ENCODE measurements at regions not wholly inside any gene's neighbourhood (a gene's known extent, or its start where the extent isn't known, plus 50 kb on each side); places are given as distances from the start of the nearest gene placed in this dataset.

DNA sequence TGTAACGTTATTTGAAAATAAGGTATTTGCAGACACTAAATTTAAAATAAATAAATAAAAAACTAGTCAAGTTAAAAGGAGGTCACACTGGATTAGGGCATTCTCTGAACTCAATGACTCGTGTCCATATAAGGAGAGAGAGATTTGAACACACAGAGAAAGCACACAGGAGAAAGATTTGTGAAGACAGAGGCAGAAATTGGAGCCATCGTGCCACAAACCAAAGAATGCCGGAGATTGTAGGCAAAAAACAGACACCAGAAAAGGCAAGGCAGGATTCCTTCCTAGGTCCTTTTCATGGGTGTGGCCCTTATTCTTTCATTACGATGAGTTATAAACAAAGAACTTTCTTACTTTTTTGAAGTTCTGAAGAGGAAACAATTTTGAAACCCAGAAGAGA, 981.5 kb downstream of the DCDC2C start:
- Histone ChIP-seq H4K20me1 (ENCODE audit: low read depth, low read length) (no peaks in the 10 kb centered on the region), H3K9me3 (ENCODE audit: insufficient read depth, low read length) (no peaks in the 10 kb centered on the region), H3K4me3 (ENCODE audit: insufficient read depth, low read length, poor library complexity, severe bottlenecking) (no peak overlapping the region), H3K4me2 (ENCODE audit: low read depth, low read length, poor library complexity, severe bottlenecking) (no peak overlapping the region), H3K9ac (ENCODE audit: low read length) (no peak overlapping the region), H3K36me3 (ENCODE audit: low read length) (no peaks in the 10 kb centered on the region), H3F3A (ENCODE audit: insufficient read depth) (no peaks in the 10 kb centered on the region), H3K79me2 (ENCODE audit: insufficient read depth, low read length) (no peaks in the 10 kb centered on the region), H3K27ac (ENCODE audit: low read depth, low read length) (no peak overlapping the region), H3K9me2 (replicated peaks; ENCODE audit: insufficient read depth, low read length) (no peaks in the 10 kb centered on the region), H2AFZ (ENCODE audit: low read depth, low read length, severe bottlenecking) (no peak overlapping the region), H3K27me3 (ENCODE audit: low read length) (no peaks in the 10 kb centered on the region)
- no peak for TF ChIP-seq EZH2phosphoT487 (conservative IDR thresholded peaks at IDR 0.05; ENCODE audit: low read length)

DNA sequence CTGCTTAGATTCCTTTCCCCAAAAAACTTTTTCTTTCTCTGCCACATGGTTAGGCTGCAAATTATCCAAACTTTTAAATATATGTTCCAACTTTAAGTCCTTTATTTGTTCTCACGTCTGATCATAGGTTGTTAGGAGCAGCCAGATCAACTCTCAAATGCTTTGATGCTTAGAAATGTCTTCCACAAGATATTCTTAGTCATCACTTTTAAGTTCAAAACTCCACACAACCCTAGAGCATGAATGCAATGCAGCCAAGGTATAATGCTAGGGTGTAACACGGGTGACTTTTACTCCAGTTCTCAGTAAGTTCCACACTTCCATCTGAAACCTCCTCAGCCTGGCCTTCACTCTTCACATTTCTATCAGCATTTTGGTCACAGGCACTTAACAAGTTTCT, 987.5 kb downstream of the DCDC2C start:
- H3K79me2 ChIP-seq (ENCODE audit: insufficient read depth, low read length) = no peaks in the 10 kb centered on the region
- H3K36me3 ChIP-seq (ENCODE audit: low read length) = no peaks in the 10 kb centered on the region
- no peak overlapping the region for H3K4me2 ChIP-seq (ENCODE audit: low read depth, low read length, poor library complexity, severe bottlenecking)
- no peaks in the 10 kb centered on the region for H3F3A ChIP-seq (ENCODE audit: insufficient read depth)
- no peak overlapping the region for H3K4me3 ChIP-seq (ENCODE audit: insufficient read depth, low read length, poor library complexity, severe bottlenecking)
- no peak overlapping the region for H3K9ac ChIP-seq (ENCODE audit: low read length)
- H4K20me1 ChIP-seq (ENCODE audit: low read depth, low read length) = no peaks in the 10 kb centered on the region
- TF ChIP-seq, protein P1, sequence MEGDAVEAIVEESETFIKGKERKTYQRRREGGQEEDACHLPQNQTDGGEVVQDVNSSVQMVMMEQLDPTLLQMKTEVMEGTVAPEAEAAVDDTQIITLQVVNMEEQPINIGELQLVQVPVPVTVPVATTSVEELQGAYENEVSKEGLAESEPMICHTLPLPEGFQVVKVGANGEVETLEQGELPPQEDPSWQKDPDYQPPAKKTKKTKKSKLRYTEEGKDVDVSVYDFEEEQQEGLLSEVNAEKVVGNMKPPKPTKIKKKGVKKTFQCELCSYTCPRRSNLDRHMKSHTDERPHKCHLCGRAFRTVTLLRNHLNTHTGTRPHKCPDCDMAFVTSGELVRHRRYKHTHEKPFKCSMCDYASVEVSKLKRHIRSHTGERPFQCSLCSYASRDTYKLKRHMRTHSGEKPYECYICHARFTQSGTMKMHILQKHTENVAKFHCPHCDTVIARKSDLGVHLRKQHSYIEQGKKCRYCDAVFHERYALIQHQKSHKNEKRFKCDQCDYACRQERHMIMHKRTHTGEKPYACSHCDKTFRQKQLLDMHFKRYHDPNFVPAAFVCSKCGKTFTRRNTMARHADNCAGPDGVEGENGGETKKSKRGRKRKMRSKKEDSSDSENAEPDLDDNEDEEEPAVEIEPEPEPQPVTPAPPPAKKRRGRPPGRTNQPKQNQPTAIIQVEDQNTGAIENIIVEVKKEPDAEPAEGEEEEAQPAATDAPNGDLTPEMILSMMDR (IDR thresholded peaks at IDR 0.05; ENCODE audit: insufficient read depth, low read length, poor library complexity, severe bottlenecking) = no peak
- no peak for TF ChIP-seq EZH2phosphoT487 (conservative IDR thresholded peaks at IDR 0.05; ENCODE audit: low read length)
- no peak overlapping the region for H2AFZ ChIP-seq (ENCODE audit: low read depth, low read length, severe bottlenecking)
- H3K9me3 ChIP-seq (ENCODE audit: insufficient read depth, low read length) = no peaks in the 10 kb centered on the region
- H3K27ac ChIP-seq (ENCODE audit: low read depth, low read length) = no peak overlapping the region
- no peaks in the 10 kb centered on the region for H3K9me2 ChIP-seq (replicated peaks; ENCODE audit: insufficient read depth, low read length)
- H3K27me3 ChIP-seq (ENCODE audit: low read length) = no peaks in the 10 kb centered on the region

DNA sequence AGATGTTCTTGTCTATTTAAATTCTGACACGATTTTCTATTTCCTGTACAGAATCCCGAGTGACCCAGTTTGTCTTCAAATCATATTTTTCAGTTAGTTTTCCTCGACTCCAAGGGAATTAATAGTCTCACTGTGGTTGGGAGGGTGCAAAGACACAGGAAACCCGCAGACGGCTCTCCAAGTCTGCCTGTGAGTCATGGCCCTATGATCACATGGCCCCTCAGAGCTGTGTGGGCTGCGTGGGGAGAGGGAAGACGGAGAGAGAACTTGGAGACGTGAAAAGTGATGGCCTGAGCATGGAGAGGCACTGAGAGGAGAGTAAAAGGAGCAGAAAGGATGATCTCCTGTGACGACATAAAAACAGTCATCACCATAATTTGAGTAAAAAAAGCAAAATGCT, 989.9 kb downstream of the DCDC2C start:
- Histone ChIP-seq H3F3A (ENCODE audit: insufficient read depth) (no peaks in the 10 kb centered on the region), H4K20me1 (ENCODE audit: low read depth, low read length) (no peaks in the 10 kb centered on the region), H3K79me2 (ENCODE audit: insufficient read depth, low read length) (no peaks in the 10 kb centered on the region), H3K4me2 (ENCODE audit: low read depth, low read length, poor library complexity, severe bottlenecking) (no peak overlapping the region), H3K27ac (ENCODE audit: low read depth, low read length) (no peak overlapping the region), H3K36me3 (ENCODE audit: low read length) (no peaks in the 10 kb centered on the region), H3K9me3 (ENCODE audit: insufficient read depth, low read length) (no peaks in the 10 kb centered on the region), H3K9ac (ENCODE audit: low read length) (no peak overlapping the region), H3K9me2 (replicated peaks; ENCODE audit: insufficient read depth, low read length) (no peaks in the 10 kb centered on the region), H3K4me3 (ENCODE audit: insufficient read depth, low read length, poor library complexity, severe bottlenecking) (no peak overlapping the region), H2AFZ (ENCODE audit: low read depth, low read length, severe bottlenecking) (no peak overlapping the region), H3K27me3 (ENCODE audit: low read length) (no peaks in the 10 kb centered on the region)
- TF ChIP-seq, protein P1 (IDR thresholded peaks at IDR 0.05; ENCODE audit: insufficient read depth, low read length, poor library complexity, severe bottlenecking) = no peak

DNA sequence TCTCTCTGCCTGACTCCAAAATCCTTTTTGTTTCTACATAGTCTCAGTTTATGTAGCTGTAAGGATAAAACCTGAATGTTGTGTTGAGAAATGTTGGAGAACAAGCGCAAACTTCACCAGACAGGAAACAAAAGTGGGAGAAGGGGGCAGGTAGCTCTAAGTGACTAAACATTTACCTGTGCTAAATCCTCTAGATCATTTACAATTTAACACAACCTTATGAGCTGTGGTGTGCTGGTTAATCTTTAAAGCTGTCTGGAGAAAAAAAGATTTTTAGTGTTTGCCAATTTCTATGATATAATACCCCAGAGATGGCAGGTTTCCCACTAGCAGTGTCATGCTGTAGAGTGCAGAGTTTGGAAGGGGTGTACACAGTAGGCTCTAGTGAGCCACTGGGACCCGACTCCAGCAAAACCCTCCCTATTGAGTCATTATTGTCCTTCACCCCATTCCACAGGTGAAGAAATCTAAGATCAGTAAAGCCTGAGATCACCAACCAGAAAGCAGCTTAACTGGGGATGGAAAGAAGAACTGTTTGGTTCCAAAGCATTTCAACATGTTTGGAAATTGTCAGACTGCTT, 992.0 kb downstream of the DCDC2C start:
- Histone ChIP-seq H3K9me2 (replicated peaks; ENCODE audit: insufficient read depth, low read length) (no peaks in the 10 kb centered on the region), H3K79me2 (ENCODE audit: insufficient read depth, low read length) (no peaks in the 10 kb centered on the region), H3K27ac (ENCODE audit: low read depth, low read length) (no peak overlapping the region), H2AFZ (ENCODE audit: low read depth, low read length, severe bottlenecking) (no peak overlapping the region), H3K9me3 (ENCODE audit: insufficient read depth, low read length) (no peaks in the 10 kb centered on the region), H3K36me3 (ENCODE audit: low read length) (no peaks in the 10 kb centered on the region), H3K4me2 (ENCODE audit: low read depth, low read length, poor library complexity, severe bottlenecking) (no peak overlapping the region), H3F3A (ENCODE audit: insufficient read depth) (no peaks in the 10 kb centered on the region), H4K20me1 (ENCODE audit: low read depth, low read length) (no peaks in the 10 kb centered on the region), H3K4me3 (ENCODE audit: insufficient read depth, low read length, poor library complexity, severe bottlenecking) (no peak overlapping the region), H3K9ac (ENCODE audit: low read length) (no peak overlapping the region), H3K27me3 (ENCODE audit: low read length) (no peaks in the 10 kb centered on the region)
- TF ChIP-seq EZH2phosphoT487 (conservative IDR thresholded peaks at IDR 0.05; ENCODE audit: low read length) = no peak
- TF ChIP-seq, protein P1 (IDR thresholded peaks at IDR 0.05; ENCODE audit: insufficient read depth, low read length, poor library complexity, severe bottlenecking) = no peak
